Liver (tissue), 8 donors: ENCODE measurements at regions not wholly inside any gene's neighbourhood (a gene's known extent, or its start where the extent isn't known, plus 50 kb on each side); places are given as distances from the start of the nearest gene placed in this dataset.

ENCODE experiments used
- DNase-seq: peaks from one replicate; pipeline ENCODE4 v3.0.0-alpha.2; 2017; ENCODE audit warnings: low spot score
- H3K27ac ChIP-seq, 2 donors: one replicate each; pipeline ENCODE4 v1.7.0; 2013; ENCODE audit warnings: inconsistent platforms in 2 of 2, low read length in 2 of 2, control low read depth in 1 of 2, low read depth in 1 of 2, mild to moderate bottlenecking in 1 of 2
- H3K27me3 ChIP-seq, 4 donors: one replicate each; pipeline versions ENCODE4 v1.6.1 to v1.7.0; 2013; ENCODE audit warnings: low read length in 3 of 4, inconsistent platforms in 1 of 4, mild to moderate bottlenecking in 1 of 4, moderate library complexity in 1 of 4; ENCODE audit not compliant: control insufficient read depth in 4 of 4, insufficient read depth in 4 of 4
- H3K36me3 ChIP-seq, 4 donors: one replicate each; pipeline versions ENCODE4 v1.6.1 to v1.7.0; 2013; ENCODE audit warnings: low read length in 3 of 4, mild to moderate bottlenecking in 3 of 4, low read depth in 1 of 4, moderate library complexity in 1 of 4; ENCODE audit not compliant: control insufficient read depth in 4 of 4, insufficient read depth in 3 of 4
- H3K4me1 ChIP-seq, 4 donors: one replicate each; pipeline versions ENCODE4 v1.6.1 to v1.7.0; 2013; ENCODE audit warnings: low read length in 3 of 4, mild to moderate bottlenecking in 3 of 4, moderate library complexity in 1 of 4; ENCODE audit not compliant: control insufficient read depth in 4 of 4, insufficient read depth in 4 of 4
- H3K4me3 ChIP-seq, 3 donors: one replicate each; pipeline versions ENCODE4 v1.6.1 to v1.7.0; 2013; ENCODE audit warnings: low read length in 3 of 3, control low read depth in 1 of 3, low read depth in 1 of 3, mild to moderate bottlenecking in 1 of 3
- H3K9ac ChIP-seq, 2 donors: one replicate each; pipeline ENCODE4 v1.7.0; 2013; ENCODE audit warnings: low read length in 2 of 2, mild to moderate bottlenecking in 2 of 2, moderate library complexity in 2 of 2, control low read depth in 1 of 2, low read depth in 1 of 2
- H3K9me3 ChIP-seq, 4 donors: one replicate each; pipeline versions ENCODE4 v1.6.1 to v1.7.0; 2013; ENCODE audit warnings: low read length in 3 of 4; ENCODE audit not compliant: control insufficient read depth in 4 of 4
- ATF3 ChIP-seq: IDR thresholded peaks from 2 replicates; pipeline ENCODE4 v1.6.1; 2016; ENCODE audit warnings: antibody characterized with exemption
- EGR1 ChIP-seq, 2 donors: IDR thresholded peaks; 2 replicates each; pipeline ENCODE4 v1.6.1; 2016 to 2018; ENCODE audit warnings: antibody characterized with exemption in 2 of 2, low read depth in 2 of 2
- FOXA1 ChIP-seq: IDR thresholded peaks from 2 replicates; pipeline ENCODE4 v1.6.1; 2016; ENCODE audit warnings: antibody characterized with exemption
- FOXA2 ChIP-seq: IDR thresholded peaks from 2 replicates; pipeline ENCODE4 v1.6.1; 2016; ENCODE audit warnings: antibody characterized with exemption
- GABPA ChIP-seq, 2 donors: IDR thresholded peaks in 1 of 2; conservative IDR thresholded peaks in 1 of 2; 2 replicates each; pipeline ENCODE4 v1.6.1; 2016; ENCODE audit warnings: antibody characterized with exemption in 2 of 2, mild to moderate bottlenecking in 1 of 2, moderate library complexity in 1 of 2
- HNF4A ChIP-seq, 2 donors: conservative IDR thresholded peaks; 2 replicates each; pipeline ENCODE4 v1.6.1; 2016; ENCODE audit warnings: antibody characterized with exemption in 2 of 2, mild to moderate bottlenecking in 2 of 2
- HNF4G ChIP-seq: IDR thresholded peaks from 2 replicates; pipeline ENCODE4 v1.6.1; 2016; ENCODE audit warnings: antibody characterized with exemption
- JUND ChIP-seq, 2 donors: IDR thresholded peaks; 2 replicates each; pipeline ENCODE4 v1.6.1; 2016; ENCODE audit warnings: antibody characterized with exemption in 2 of 2
- MAX ChIP-seq: IDR thresholded peaks from 2 replicates; pipeline ENCODE4 v1.6.1; 2016; ENCODE audit warnings: antibody characterized with exemption
- NR2F2 ChIP-seq: IDR thresholded peaks from 2 replicates; pipeline ENCODE4 v1.6.1; 2016; ENCODE audit warnings: antibody characterized with exemption
- RAD21 ChIP-seq, 2 donors: IDR thresholded peaks; 2 replicates each; pipeline ENCODE4 v1.6.1; 2016; ENCODE audit warnings: antibody characterized with exemption in 2 of 2, mild to moderate bottlenecking in 2 of 2
- REST ChIP-seq: IDR thresholded peaks from 2 replicates; pipeline ENCODE4 v1.6.1; 2016; ENCODE audit warnings: antibody characterized with exemption, mild to moderate bottlenecking
- RXRA ChIP-seq, 2 donors: IDR thresholded peaks; 2 replicates each; pipeline ENCODE4 v1.6.1; 2017 to 2018; ENCODE audit warnings: antibody characterized with exemption in 2 of 2, mild to moderate bottlenecking in 1 of 2
- SP1 ChIP-seq: IDR thresholded peaks from 2 replicates; pipeline ENCODE4 v1.6.1; 2018; ENCODE audit warnings: antibody characterized with exemption, mild to moderate bottlenecking
- TAF1 ChIP-seq: conservative IDR thresholded peaks from 2 replicates; pipeline ENCODE4 v1.6.1; 2016; ENCODE audit warnings: antibody characterized with exemption, mild to moderate bottlenecking
- YY1 ChIP-seq: IDR thresholded peaks from 2 replicates; pipeline ENCODE4 v1.6.1; 2016; ENCODE audit warnings: antibody characterized with exemption, mild to moderate bottlenecking
- ZBTB33 ChIP-seq: IDR thresholded peaks from 2 replicates; pipeline ENCODE4 v1.6.1; 2016; ENCODE audit warnings: antibody characterized with exemption
- WGBS: extraction: QIAGEN DNeasy Blood & Tissue Kit; methylation state at CpG from one replicate; pipeline ENCODE4 v1.1.7; 2013; 5-methylcytosine and 5-hydroxymethylcytosine counted together
- TF ChIP-seq, protein P1 (sequence below): fragments of 150-350 bp; IDR thresholded peaks from 2 replicates; pipeline ENCODE4 v1.5.1; 2017; ENCODE audit warnings: improper control_type of control experiment, low read depth, low read length; ENCODE audit not compliant: missing input control
- donor health status: healthy.
- donor health status: healthy.
- donor health status: healthy.
- donor health status: healthy.
- donor health status: healthy.

- TF ChIP-seq RXRA (IDR thresholded peaks at IDR 0.05), result no peak
- no peaks in the 10 kb centered on the region for H3K36me3 ChIP-seq
- no peak for DNase-seq
- no peak overlapping the region for H3K9ac ChIP-seq
- 65% methylated on average over 19 of the region's 19 CpGs for WGBS
- peaks cover 0 to 17% (median 11%) of the 10 kb centered on the region in 4 donors for H3K9me3 ChIP-seq
- no peak overlapping the region for H3K4me3 ChIP-seq
- peaks cover 0 to 2% (median 0%) of the 10 kb centered on the region in 4 donors for H3K27me3 ChIP-seq
- no peak overlapping the region for H3K27ac ChIP-seq
- H3K4me1 ChIP-seq, result no peaks in the 10 kb centered on the region
These were observed 420.7 kb upstream of the SALL3 start for GRCh38 chr18:78558948-78559347.

GRCh38 chr18:78559584-78559983 is 420.0 kb upstream of the SALL3 start:
- Histone ChIP-seq H3K4me3 (no peak overlapping the region), H3K27ac (no peak overlapping the region), H3K9ac (no peak overlapping the region), H3K27me3 (peaks cover 0 to 2% (median 0%) of the 10 kb centered on the region in 4 donors), H3K9me3 (peaks cover 0 to 12% (median 10%) of the 10 kb centered on the region in 4 donors), H3K4me1 (no peaks in the 10 kb centered on the region), H3K36me3 (no peaks in the 10 kb centered on the region)
- WGBS, result 85% methylated on average over 9 of the region's 9 CpGs
- TF ChIP-seq YY1, result no peak
- no peak for TF ChIP-seq HNF4G
- no peak for TF ChIP-seq ATF3
- TF ChIP-seq JUND (IDR thresholded peaks at IDR 0.05), result no peak
- TF ChIP-seq RAD21 (IDR thresholded peaks at IDR 0.05), result no peak
- no peak for TF ChIP-seq HNF4A (conservative IDR thresholded peaks at IDR 0.05)
- TF ChIP-seq FOXA1, result no peak
- TF ChIP-seq TAF1, result no peak
- no peak for TF ChIP-seq SP1
- DNase-seq, result no peak

GRCh38 chr18:78561757-78562510 is 417.7 kb upstream of the SALL3 start:
- no peak overlapping the region for H3K27ac ChIP-seq
- no peak for TF ChIP-seq HNF4A (conservative IDR thresholded peaks at IDR 0.05)
- TF ChIP-seq REST, result no peak
- TF ChIP-seq EGR1 (IDR thresholded peaks at IDR 0.05; ENCODE audit: low read depth in 2 of 2), result no peak
- TF ChIP-seq TAF1, result no peak
- TF ChIP-seq GABPA (IDR thresholded peaks at IDR 0.05 in 1 of 2, conservative IDR thresholded peaks at IDR 0.05 in 1 of 2), result no peak
- no peak for TF ChIP-seq ZBTB33
- TF ChIP-seq FOXA1, result no peak
- TF ChIP-seq YY1, result no peak
- no peak for TF ChIP-seq RXRA (IDR thresholded peaks at IDR 0.05)
- no peak for TF ChIP-seq JUND (IDR thresholded peaks at IDR 0.05)
- TF ChIP-seq HNF4G, result no peak
- TF ChIP-seq NR2F2, result no peak
- TF ChIP-seq ATF3, result no peak
- TF ChIP-seq FOXA2, result no peak
- TF ChIP-seq RAD21 (IDR thresholded peaks at IDR 0.05), result no peak
- no peak for TF ChIP-seq SP1
- no peak for TF ChIP-seq MAX
- TF ChIP-seq, protein P1, sequence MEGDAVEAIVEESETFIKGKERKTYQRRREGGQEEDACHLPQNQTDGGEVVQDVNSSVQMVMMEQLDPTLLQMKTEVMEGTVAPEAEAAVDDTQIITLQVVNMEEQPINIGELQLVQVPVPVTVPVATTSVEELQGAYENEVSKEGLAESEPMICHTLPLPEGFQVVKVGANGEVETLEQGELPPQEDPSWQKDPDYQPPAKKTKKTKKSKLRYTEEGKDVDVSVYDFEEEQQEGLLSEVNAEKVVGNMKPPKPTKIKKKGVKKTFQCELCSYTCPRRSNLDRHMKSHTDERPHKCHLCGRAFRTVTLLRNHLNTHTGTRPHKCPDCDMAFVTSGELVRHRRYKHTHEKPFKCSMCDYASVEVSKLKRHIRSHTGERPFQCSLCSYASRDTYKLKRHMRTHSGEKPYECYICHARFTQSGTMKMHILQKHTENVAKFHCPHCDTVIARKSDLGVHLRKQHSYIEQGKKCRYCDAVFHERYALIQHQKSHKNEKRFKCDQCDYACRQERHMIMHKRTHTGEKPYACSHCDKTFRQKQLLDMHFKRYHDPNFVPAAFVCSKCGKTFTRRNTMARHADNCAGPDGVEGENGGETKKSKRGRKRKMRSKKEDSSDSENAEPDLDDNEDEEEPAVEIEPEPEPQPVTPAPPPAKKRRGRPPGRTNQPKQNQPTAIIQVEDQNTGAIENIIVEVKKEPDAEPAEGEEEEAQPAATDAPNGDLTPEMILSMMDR, result no peak
- WGBS, result 86% methylated on average over 22 of the region's 22 CpGs
- peaks cover 0 to 2% (median 0%) of the 10 kb centered on the region in 4 donors for H3K27me3 ChIP-seq
- no peaks in the 10 kb centered on the region for H3K4me1 ChIP-seq
- no peaks in the 10 kb centered on the region for H3K36me3 ChIP-seq
- H3K9ac ChIP-seq, result no peak overlapping the region
- no peaks in the 10 kb centered on the region for H3K9me3 ChIP-seq
- no peak overlapping the region for H3K4me3 ChIP-seq
- DNase-seq, result no peak
